ENCODE measurements at regions not wholly inside any gene's neighbourhood (a gene's known extent, or its start where the extent isn't known, plus 50 kb on each side); places are given as distances from the start of the nearest gene placed in this dataset.

- DNase-seq (ENCODE audit: low spot score), result no peak
Measured at GRCh38 chr9:99399474-99399873, 177.4 kb downstream of the SEC61B start.

- no peak for DNase-seq (ENCODE audit: low spot score)
Measured at GRCh38 chr9:99400184-99400731, 178.2 kb downstream of the SEC61B start.

GRCh38 chr9:99401680-99402504, 179.8 kb downstream of the SEC61B start:
- DNase-seq (ENCODE audit: low spot score), result no peak

GRCh38 chr9:99403371-99403770, 181.3 kb downstream of the SEC61B start:
- DNase-seq (ENCODE audit: low spot score), result no peak

GRCh38 chr9:99405359-99405758, 183.3 kb downstream of the SEC61B start:
- DNase-seq (ENCODE audit: low spot score), result no peak

- DNase-seq (ENCODE audit: low spot score), result no peak
Measured at GRCh38 chr9:99406939-99407338, 184.9 kb downstream of the SEC61B start.

- no peak for DNase-seq (ENCODE audit: low spot score)
Measured at GRCh38 chr9:99411068-99411467, 189.0 kb downstream of the SEC61B start.

- DNase-seq (ENCODE audit: low spot score), result no peak
Measured at GRCh38 chr9:99411479-99412115, 189.5 kb downstream of the SEC61B start.

GRCh38 chr9:99412606-99413005, 190.5 kb downstream of the SEC61B start:
- no peak for DNase-seq (ENCODE audit: low spot score)

- DNase-seq (ENCODE audit: low spot score), result no peak
Measured at GRCh38 chr9:99414321-99414720, 192.2 kb downstream of the SEC61B start.

GRCh38 chr9:99415606-99416005, 193.5 kb downstream of the SEC61B start:
- no peak for DNase-seq (ENCODE audit: low spot score)

GRCh38 chr9:99416007-99416406, 193.9 kb downstream of the SEC61B start:
- DNase-seq (ENCODE audit: low spot score), result no peak

- DNase-seq (ENCODE audit: low spot score), result no peak
Measured at GRCh38 chr9:99419070-99419469, 197.0 kb downstream of the SEC61B start.

- DNase-seq (ENCODE audit: low spot score), result no peak
Measured at GRCh38 chr9:99421369-99421768, 199.3 kb downstream of the SEC61B start.

GRCh38 chr9:99425124-99425523, 203.0 kb downstream of the SEC61B start:
- no peak for DNase-seq (ENCODE audit: low spot score)

- no peak for DNase-seq (ENCODE audit: low spot score)
Measured at GRCh38 chr9:99425923-99426842, 204.1 kb downstream of the SEC61B start.

- no peak for DNase-seq (ENCODE audit: low spot score)
Measured at GRCh38 chr9:99427260-99427659, 205.2 kb downstream of the SEC61B start.

- DNase-seq (ENCODE audit: low spot score), result peak; percentile 4
Measured at GRCh38 chr9:99430301-99430700, 208.2 kb downstream of the SEC61B start.

GRCh38 chr9:99431103-99431502, 209.0 kb downstream of the SEC61B start:
- DNase-seq (ENCODE audit: low spot score), result no peak

- DNase-seq (ENCODE audit: low spot score), result no peak
Measured at GRCh38 chr9:99432075-99432474, 210.0 kb downstream of the SEC61B start.

- DNase-seq (ENCODE audit: low spot score), result no peak
Measured at GRCh38 chr9:99433095-99433494, 211.0 kb downstream of the SEC61B start.

GRCh38 chr9:99433555-99433954, 211.5 kb downstream of the SEC61B start:
- peak; percentile 58 for DNase-seq (ENCODE audit: low spot score)

All from CD4-positive, alpha-beta T cell treated with Interleukin-2 at 100 ng/mL for 4 hours (primary cell).